ENCODE measurements at regions not wholly inside any gene's neighbourhood (a gene's known extent, or its start where the extent isn't known, plus 50 kb on each side); places are given as distances from the start of the nearest gene placed in this dataset.

DNA sequence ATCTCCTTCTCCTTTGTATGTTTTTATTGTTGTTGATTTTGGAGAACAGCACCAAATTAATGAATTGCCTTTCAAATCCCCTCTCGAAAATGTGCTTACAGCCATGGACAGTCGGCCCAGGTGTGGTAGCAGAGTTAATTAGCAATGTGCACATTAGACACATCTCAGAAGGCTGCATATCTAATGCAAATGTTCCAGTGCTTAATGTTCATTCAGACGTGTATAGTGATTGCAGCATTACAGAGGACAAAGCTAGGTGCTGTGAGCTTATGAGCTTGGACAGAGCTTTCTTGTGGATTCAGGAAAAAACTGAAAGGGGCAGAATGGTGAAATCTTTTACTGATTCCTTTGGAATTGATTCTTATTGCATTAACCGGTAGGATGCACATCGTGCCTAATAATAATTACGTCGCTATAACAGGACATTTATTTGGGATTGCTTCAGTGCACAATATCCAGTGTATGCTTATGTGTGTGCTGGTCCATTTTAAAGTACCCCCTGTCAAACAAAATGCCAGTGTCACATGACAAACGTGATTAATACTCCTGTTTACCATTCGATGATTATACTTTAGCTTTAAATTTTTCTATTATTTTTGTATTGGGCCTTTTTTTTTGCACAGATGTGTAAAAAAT, 552.9 kb upstream of the EPHA5 start:
- no peaks in the 10 kb centered on the region for H3K79me2 ChIP-seq (ENCODE audit: insufficient read depth, low read length)
- ChIA-PET CTCF (ENCODE audit: low intra/inter-chr PET ratio, low total read pairs) (no interaction called here), POLR2A (no interaction called here)
- H3K9ac ChIP-seq (ENCODE audit: insufficient read depth, low read depth, low read length): no peak overlapping the region
- no peaks in the 10 kb centered on the region for H3K4me1 ChIP-seq (ENCODE audit: insufficient read depth, low read length)
- TF ChIP-seq, protein P1, sequence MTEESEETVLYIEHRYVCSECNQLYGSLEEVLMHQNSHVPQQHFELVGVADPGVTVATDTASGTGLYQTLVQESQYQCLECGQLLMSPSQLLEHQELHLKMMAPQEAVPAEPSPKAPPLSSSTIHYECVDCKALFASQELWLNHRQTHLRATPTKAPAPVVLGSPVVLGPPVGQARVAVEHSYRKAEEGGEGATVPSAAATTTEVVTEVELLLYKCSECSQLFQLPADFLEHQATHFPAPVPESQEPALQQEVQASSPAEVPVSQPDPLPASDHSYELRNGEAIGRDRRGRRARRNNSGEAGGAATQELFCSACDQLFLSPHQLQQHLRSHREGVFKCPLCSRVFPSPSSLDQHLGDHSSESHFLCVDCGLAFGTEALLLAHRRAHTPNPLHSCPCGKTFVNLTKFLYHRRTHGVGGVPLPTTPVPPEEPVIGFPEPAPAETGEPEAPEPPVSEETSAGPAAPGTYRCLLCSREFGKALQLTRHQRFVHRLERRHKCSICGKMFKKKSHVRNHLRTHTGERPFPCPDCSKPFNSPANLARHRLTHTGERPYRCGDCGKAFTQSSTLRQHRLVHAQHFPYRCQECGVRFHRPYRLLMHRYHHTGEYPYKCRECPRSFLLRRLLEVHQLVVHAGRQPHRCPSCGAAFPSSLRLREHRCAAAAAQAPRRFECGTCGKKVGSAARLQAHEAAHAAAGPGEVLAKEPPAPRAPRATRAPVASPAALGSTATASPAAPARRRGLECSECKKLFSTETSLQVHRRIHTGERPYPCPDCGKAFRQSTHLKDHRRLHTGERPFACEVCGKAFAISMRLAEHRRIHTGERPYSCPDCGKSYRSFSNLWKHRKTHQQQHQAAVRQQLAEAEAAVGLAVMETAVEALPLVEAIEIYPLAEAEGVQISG (CRISPR knock-in tag; IDR thresholded peaks at IDR 0.05): no peak
- TF ChIP-seq CEBPG (CRISPR knock-in tag; IDR thresholded peaks at IDR 0.05) (no peak), NR2F2 (IDR thresholded peaks at IDR 0.05; ENCODE audit: borderline replicate concordance, low read depth) (no peak), U2AF2 (IDR thresholded peaks at IDR 0.05; ENCODE audit: low read depth, low read length) (no peak), GATA4 (IDR thresholded peaks at IDR 0.05; ENCODE audit: borderline replicate concordance, low read depth) (no peak), ZNF431 (CRISPR knock-in tag; IDR thresholded peaks at IDR 0.05; ENCODE audit: borderline replicate concordance, low read depth) (no peak), NCOA5 (CRISPR knock-in tag; IDR thresholded peaks at IDR 0.05) (no peak), NR1H2 (CRISPR knock-in tag; IDR thresholded peaks at IDR 0.05; ENCODE audit: borderline replicate concordance, low read depth) (no peak), HDAC1 (CRISPR knock-in tag; IDR thresholded peaks at IDR 0.05) (no peak), RFX1 (IDR thresholded peaks at IDR 0.05) (no peak)
- DNase-seq (ENCODE audit: low spot score): no peak
- H3K4me3 ChIP-seq (replicated peaks in 1 of 3; ENCODE audit: insufficient read depth in 1 of 3, low read depth in 2 of 3, low read length in 3 of 3): no peak overlapping the region
- no peaks in the 10 kb centered on the region for H4K20me1 ChIP-seq (ENCODE audit: insufficient read depth, low read length)
- no peaks in the 10 kb centered on the region for H3K9me3 ChIP-seq (ENCODE audit: low read length)
- in situ Hi-C loops (cut with HindIII; ENCODE audit: extremely low pct_ligation_motif_present, low pct_unique_long_range_greater_than_20kb) (no loop called here), intact Hi-C loops (cut with micrococcal nuclease; ENCODE audit: unreplicated experiment) (no loop called here)
- no peaks in the 10 kb centered on the region for H3K27me3 ChIP-seq (ENCODE audit: control insufficient read depth in 1 of 2, insufficient read depth in 2 of 2, low read length in 2 of 2)
- 45% methylated on average over 9 of the region's 9 CpGs for WGBS (ENCODE audit: low lambda C conversion rate)
- no TSS peak for BruUV-seq (replicated peaks)
- ATAC-seq: no peak
- no peaks in the 10 kb centered on the region for H3K36me3 ChIP-seq (replicated peaks in 1 of 2; ENCODE audit: control insufficient read depth in 1 of 2, insufficient read depth in 2 of 2, low read length in 2 of 2)
- no peak overlapping the region for H3K27ac ChIP-seq (ENCODE audit: extremely low read length, insufficient read depth, low read length)
- no peak overlapping the region for H2AFZ ChIP-seq (ENCODE audit: low read length)
- FAIRE-seq: no peak
- H3K4me2 ChIP-seq (ENCODE audit: low read depth, low read length): no peak overlapping the region

Measured in HepG2 (cell line).